ENCODE measurements at regions not wholly inside any gene's neighbourhood (a gene's known extent, or its start where the extent isn't known, plus 50 kb on each side); places are given as distances from the start of the nearest gene placed in this dataset.

- Histone ChIP-seq H3K27ac (no peak overlapping the region), H3K27me3 (no peaks in the 10 kb centered on the region), H3K4me1 (no peaks in the 10 kb centered on the region), H3K4me3 (no peak overlapping the region), H3K9me3 (no peaks in the 10 kb centered on the region), H3K36me3 (no peaks in the 10 kb centered on the region)
- intact Hi-C loops (cut with DNase I; ENCODE audit: low total_unique reads), result no loop called here
- WGBS, 5 donors, result 95 to 97% (median 96%) methylated on average over 4 of the region's 4 CpGs
- no peak for DNase-seq
- TF ChIP-seq POLR2A (IDR thresholded peaks at IDR 0.05) (no peak), CTCF (IDR thresholded peaks at IDR 0.05) (no peak), POLR2AphosphoS5 (IDR thresholded peaks at IDR 0.05) (no peak), EP300 (IDR thresholded peaks at IDR 0.05) (no peak)
Measured at GRCh38 chr21:27535188-27535587, 568.3 kb upstream of the ADAMTS5 start.

GRCh38 chr21:27534206-27534605 lies 567.3 kb upstream of the ADAMTS5 start:
- H3K4me3 ChIP-seq, result no peak overlapping the region
- no peak for DNase-seq
- intact Hi-C loops (cut with DNase I; ENCODE audit: low total_unique reads), result no loop called here
- TF ChIP-seq EP300 (IDR thresholded peaks at IDR 0.05), result no peak
- TF ChIP-seq POLR2A (IDR thresholded peaks at IDR 0.05), result no peak
- TF ChIP-seq POLR2AphosphoS5 (IDR thresholded peaks at IDR 0.05), result no peak
- TF ChIP-seq CTCF (IDR thresholded peaks at IDR 0.05), result no peak
- H3K4me1 ChIP-seq, result no peaks in the 10 kb centered on the region
- no peak overlapping the region for H3K27ac ChIP-seq
- H3K36me3 ChIP-seq, result no peaks in the 10 kb centered on the region
- no peaks in the 10 kb centered on the region for H3K27me3 ChIP-seq
- H3K9me3 ChIP-seq, result no peaks in the 10 kb centered on the region
- 67 to 76% (median 71%) methylated on average over 2 of the region's 2 CpGs for WGBS, 5 donors

- TF ChIP-seq POLR2AphosphoS5 (IDR thresholded peaks at IDR 0.05) (no peak), POLR2A (IDR thresholded peaks at IDR 0.05) (no peak), EP300 (IDR thresholded peaks at IDR 0.05) (no peak), CTCF (IDR thresholded peaks at IDR 0.05) (no peak)
- H3K36me3 ChIP-seq, result no peaks in the 10 kb centered on the region
- no peaks in the 10 kb centered on the region for H3K9me3 ChIP-seq
- H3K27ac ChIP-seq, result no peak overlapping the region
- H3K4me1 ChIP-seq, result no peaks in the 10 kb centered on the region
- no peaks in the 10 kb centered on the region for H3K27me3 ChIP-seq
- DNase-seq, result peak in 1 of 2 donors; percentile 79
- WGBS, 5 donors, result 55 to 82% (median 79%) methylated on average over 6 of the region's 6 CpGs
- H3K4me3 ChIP-seq, result no peak overlapping the region
- intact Hi-C loops (cut with DNase I; ENCODE audit: low total_unique reads), result no loop called here
Measured at GRCh38 chr21:27532076-27532475, 565.2 kb upstream of the ADAMTS5 start.

GRCh38 chr21:27528697-27529096 lies 561.8 kb upstream of the ADAMTS5 start:
- TF ChIP-seq EP300 (IDR thresholded peaks at IDR 0.05) (no peak), CTCF (IDR thresholded peaks at IDR 0.05) (no peak), POLR2AphosphoS5 (IDR thresholded peaks at IDR 0.05) (no peak), POLR2A (IDR thresholded peaks at IDR 0.05) (no peak)
- no peaks in the 10 kb centered on the region for H3K4me1 ChIP-seq
- no peaks in the 10 kb centered on the region for H3K9me3 ChIP-seq
- intact Hi-C loops (cut with DNase I; ENCODE audit: low total_unique reads), result no loop called here
- no peak for DNase-seq
- no peak overlapping the region for H3K27ac ChIP-seq
- H3K36me3 ChIP-seq, result no peaks in the 10 kb centered on the region
- no peak overlapping the region for H3K4me3 ChIP-seq
- no peaks in the 10 kb centered on the region for H3K27me3 ChIP-seq
- 50 to 78% (median 76%) methylated on average over 1 of the region's 1 CpG for WGBS, 5 donors
